ENCODE measurements at regions not wholly inside any gene's neighbourhood (a gene's known extent, or its start where the extent isn't known, plus 50 kb on each side); places are given as distances from the start of the nearest gene placed in this dataset.

DNA sequence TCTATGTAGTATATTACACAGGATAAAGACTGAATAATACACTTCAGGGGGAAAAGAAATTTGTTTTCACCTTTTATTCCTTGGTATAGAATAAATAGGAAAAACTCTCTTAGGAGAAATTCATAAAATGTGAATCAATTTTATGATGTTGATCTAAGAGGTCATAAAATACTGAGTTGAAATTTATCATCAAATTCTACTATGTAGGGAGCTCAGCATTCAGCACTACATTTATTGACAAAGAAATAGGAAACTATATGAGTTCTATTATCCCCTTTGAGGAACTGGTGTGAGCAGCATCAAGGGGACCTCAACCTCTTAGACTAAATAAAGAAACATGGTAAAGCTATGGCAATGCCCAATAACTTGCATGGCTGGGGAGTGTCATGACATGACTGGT is 348.2 kb upstream of the SMIM31 start:
- TF ChIP-seq, protein P1, sequence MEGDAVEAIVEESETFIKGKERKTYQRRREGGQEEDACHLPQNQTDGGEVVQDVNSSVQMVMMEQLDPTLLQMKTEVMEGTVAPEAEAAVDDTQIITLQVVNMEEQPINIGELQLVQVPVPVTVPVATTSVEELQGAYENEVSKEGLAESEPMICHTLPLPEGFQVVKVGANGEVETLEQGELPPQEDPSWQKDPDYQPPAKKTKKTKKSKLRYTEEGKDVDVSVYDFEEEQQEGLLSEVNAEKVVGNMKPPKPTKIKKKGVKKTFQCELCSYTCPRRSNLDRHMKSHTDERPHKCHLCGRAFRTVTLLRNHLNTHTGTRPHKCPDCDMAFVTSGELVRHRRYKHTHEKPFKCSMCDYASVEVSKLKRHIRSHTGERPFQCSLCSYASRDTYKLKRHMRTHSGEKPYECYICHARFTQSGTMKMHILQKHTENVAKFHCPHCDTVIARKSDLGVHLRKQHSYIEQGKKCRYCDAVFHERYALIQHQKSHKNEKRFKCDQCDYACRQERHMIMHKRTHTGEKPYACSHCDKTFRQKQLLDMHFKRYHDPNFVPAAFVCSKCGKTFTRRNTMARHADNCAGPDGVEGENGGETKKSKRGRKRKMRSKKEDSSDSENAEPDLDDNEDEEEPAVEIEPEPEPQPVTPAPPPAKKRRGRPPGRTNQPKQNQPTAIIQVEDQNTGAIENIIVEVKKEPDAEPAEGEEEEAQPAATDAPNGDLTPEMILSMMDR (IDR thresholded peaks at IDR 0.05) = no peak
- no peak for TF ChIP-seq POLR2AphosphoS5 (IDR thresholded peaks at IDR 0.05)

Data from suprapubic skin (tissue), 3 donors.